ENCODE measurements at regions not wholly inside any gene's neighbourhood (a gene's known extent, or its start where the extent isn't known, plus 50 kb on each side); places are given as distances from the start of the nearest gene placed in this dataset.

DNA sequence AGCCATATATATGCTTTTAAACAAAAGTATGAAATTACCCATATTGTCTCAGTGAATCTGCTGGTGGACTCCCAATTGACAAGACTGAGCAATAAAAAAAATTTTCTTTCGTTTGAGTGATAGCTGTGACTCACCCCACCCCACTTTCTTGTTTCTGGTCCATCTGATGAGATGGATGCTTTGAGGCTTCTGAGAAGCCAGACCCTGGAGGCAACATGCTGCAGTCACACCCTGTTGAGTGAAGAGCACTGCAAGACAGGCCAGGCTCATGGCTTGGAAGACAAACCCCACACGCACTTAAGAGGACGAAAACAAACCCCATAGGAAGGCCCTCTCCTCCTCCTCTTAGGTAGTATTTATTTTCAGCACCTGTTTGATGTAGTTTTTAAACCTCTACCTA lies 276.0 kb upstream of the TTC14 start:
- no peak overlapping the region for H3K4me3 ChIP-seq (ENCODE audit: low read length)
- H3K27me3 ChIP-seq (ENCODE audit: control insufficient read depth, insufficient read depth, low read length) = no peaks in the 10 kb centered on the region
- H3K27ac ChIP-seq (ENCODE audit: low read length) = no peak overlapping the region
- no peaks in the 10 kb centered on the region for H3K36me3 ChIP-seq (ENCODE audit: control insufficient read depth, insufficient read depth, low read length)
- no peaks in the 10 kb centered on the region for H3K9me3 ChIP-seq (replicated peaks; ENCODE audit: control insufficient read depth, low read depth, low read length)
- H3K4me1 ChIP-seq (ENCODE audit: control insufficient read depth, insufficient read depth, low read length) = no peaks in the 10 kb centered on the region
- no CpG with 5 or more reads among the region's 3 CpGs for WGBS (ENCODE audit: insufficient coverage)
- no peak for DNase-seq

DNA sequence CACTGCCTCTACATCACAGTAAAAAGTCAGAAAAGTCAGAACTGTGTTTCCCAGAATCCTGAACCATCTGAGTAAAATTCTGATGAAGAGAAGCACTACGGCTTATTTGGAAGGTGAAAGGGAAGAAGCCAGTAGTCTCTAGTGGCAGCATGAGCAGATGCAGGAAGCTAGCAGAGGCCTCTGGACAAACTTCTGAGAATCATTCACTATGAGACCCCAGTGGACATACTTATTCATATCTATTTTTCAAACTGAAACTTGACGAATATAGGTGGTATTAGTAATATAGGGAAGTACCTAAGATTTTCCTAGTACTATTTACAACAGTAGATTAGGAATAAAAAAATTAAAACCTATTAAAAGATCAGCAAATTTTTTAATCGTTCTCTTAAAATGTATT lies 272.8 kb upstream of the TTC14 start:
- Histone ChIP-seq H3K27ac (ENCODE audit: low read length) (no peak overlapping the region), H3K4me1 (ENCODE audit: control insufficient read depth, insufficient read depth, low read length) (no peaks in the 10 kb centered on the region), H3K9me3 (replicated peaks; ENCODE audit: control insufficient read depth, low read depth, low read length) (no peaks in the 10 kb centered on the region), H3K36me3 (ENCODE audit: control insufficient read depth, insufficient read depth, low read length) (no peaks in the 10 kb centered on the region), H3K27me3 (ENCODE audit: control insufficient read depth, insufficient read depth, low read length) (no peaks in the 10 kb centered on the region), H3K4me3 (ENCODE audit: low read length) (no peak overlapping the region)
- no CpG with 5 or more reads among the region's 3 CpGs for WGBS (ENCODE audit: insufficient coverage)
- DNase-seq = no peak

DNA sequence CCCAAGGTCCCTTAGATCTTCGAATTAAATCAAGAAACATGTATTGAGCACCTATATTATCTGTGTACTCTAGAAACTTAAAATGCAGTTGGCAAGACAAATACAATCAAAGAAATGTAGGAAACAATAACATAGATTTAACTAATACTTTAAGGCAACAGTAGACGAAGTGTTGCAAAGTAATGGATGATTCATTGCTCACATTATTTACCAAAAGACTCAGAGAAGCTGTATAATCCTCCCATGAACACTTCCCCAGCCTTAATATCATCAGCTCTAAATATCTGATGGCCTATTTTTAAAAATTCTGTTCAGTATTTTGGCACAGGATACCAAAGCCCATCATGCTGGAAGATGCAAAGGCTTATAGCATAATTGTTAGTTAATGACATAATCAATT lies 272.1 kb upstream of the TTC14 start:
- DNase-seq = no peak
- no peaks in the 10 kb centered on the region for H3K36me3 ChIP-seq (ENCODE audit: control insufficient read depth, insufficient read depth, low read length)
- H3K9me3 ChIP-seq (replicated peaks; ENCODE audit: control insufficient read depth, low read depth, low read length) = no peaks in the 10 kb centered on the region
- H3K4me1 ChIP-seq (ENCODE audit: control insufficient read depth, insufficient read depth, low read length) = no peaks in the 10 kb centered on the region
- H3K27me3 ChIP-seq (ENCODE audit: control insufficient read depth, insufficient read depth, low read length) = no peaks in the 10 kb centered on the region
- no CpG with 5 or more reads among the region's 2 CpGs for WGBS (ENCODE audit: insufficient coverage)
- H3K4me3 ChIP-seq (ENCODE audit: low read length) = no peak overlapping the region
- H3K27ac ChIP-seq (ENCODE audit: low read length) = no peak overlapping the region

DNA sequence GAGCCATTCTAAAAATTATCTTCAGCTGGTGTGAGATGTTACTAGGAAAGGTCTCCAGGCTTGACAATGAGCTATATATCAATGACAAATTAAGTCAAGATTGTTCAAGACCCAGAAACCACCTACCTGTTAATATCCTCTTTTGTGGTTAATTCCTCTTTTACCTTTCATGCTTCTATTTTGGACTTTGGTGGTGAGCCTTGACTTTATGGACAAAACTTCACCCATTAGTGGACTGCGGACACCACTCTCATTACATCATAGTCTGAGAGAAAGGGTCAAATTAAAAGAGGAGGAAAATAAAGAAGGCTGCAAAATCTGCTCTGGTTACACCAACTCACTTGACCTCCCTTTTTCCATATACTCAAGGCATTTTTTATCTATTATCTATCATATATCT lies 271.5 kb upstream of the TTC14 start:
- no peaks in the 10 kb centered on the region for H3K4me1 ChIP-seq (ENCODE audit: control insufficient read depth, insufficient read depth, low read length)
- DNase-seq = no peak
- H3K4me3 ChIP-seq (ENCODE audit: low read length) = no peak overlapping the region
- no CpG with 5 or more reads among the region's 1 CpG for WGBS (ENCODE audit: insufficient coverage)
- H3K36me3 ChIP-seq (ENCODE audit: control insufficient read depth, insufficient read depth, low read length) = no peaks in the 10 kb centered on the region
- no peak overlapping the region for H3K27ac ChIP-seq (ENCODE audit: low read length)
- H3K27me3 ChIP-seq (ENCODE audit: control insufficient read depth, insufficient read depth, low read length) = no peaks in the 10 kb centered on the region
- H3K9me3 ChIP-seq (replicated peaks; ENCODE audit: control insufficient read depth, low read depth, low read length) = no peaks in the 10 kb centered on the region

DNA sequence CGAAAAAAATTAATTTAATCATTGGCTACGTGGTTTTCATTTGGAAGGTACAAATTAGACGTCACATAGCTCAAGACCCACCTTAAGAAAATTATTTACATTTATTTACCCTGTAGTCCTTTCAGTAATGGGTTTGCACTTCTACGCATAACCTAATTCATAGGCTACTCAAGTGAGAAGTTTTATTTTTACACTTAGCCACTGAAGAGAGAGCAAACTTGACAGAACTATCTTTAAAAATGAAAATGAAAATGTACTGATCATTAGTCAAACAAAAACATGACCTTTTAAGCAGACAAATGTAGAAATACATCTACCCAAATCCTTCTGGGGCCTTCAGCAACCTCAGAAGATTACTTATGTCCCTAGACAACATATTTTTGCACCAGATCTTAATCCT lies 269.4 kb upstream of the TTC14 start:
- no peak overlapping the region for H3K27ac ChIP-seq (ENCODE audit: low read length)
- DNase-seq = no peak
- H3K36me3 ChIP-seq (ENCODE audit: control insufficient read depth, insufficient read depth, low read length) = no peaks in the 10 kb centered on the region
- no peaks in the 10 kb centered on the region for H3K27me3 ChIP-seq (ENCODE audit: control insufficient read depth, insufficient read depth, low read length)
- WGBS (ENCODE audit: insufficient coverage) = no CpG with 5 or more reads among the region's 4 CpGs
- no peak overlapping the region for H3K4me3 ChIP-seq (ENCODE audit: low read length)
- H3K4me1 ChIP-seq (ENCODE audit: control insufficient read depth, insufficient read depth, low read length) = no peaks in the 10 kb centered on the region
- H3K9me3 ChIP-seq (replicated peaks; ENCODE audit: control insufficient read depth, low read depth, low read length) = no peaks in the 10 kb centered on the region

DNA sequence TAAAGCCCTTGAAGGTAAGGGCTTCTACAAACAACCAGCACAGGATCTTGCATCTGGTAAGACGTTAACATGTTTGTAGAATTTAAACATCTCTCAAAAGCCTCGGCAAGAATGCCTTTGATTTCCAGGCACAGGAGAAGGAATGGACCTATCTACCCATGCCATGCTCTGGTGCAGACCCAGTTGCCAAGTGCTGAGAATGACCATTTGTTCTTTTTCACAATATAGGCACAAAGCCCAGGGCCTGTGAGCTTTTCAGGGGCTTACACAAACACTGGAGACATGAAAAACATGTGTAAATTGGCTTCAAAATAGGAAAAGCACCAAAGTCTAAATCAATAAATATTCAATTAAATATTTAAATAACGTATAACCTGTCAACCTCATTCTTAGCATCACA lies 266.9 kb upstream of the TTC14 start:
- no peak for DNase-seq
- 70% methylated on average over 2 of the region's 3 CpGs for WGBS (ENCODE audit: insufficient coverage)
- no peaks in the 10 kb centered on the region for H3K4me1 ChIP-seq (ENCODE audit: control insufficient read depth, insufficient read depth, low read length)
- no peaks in the 10 kb centered on the region for H3K27me3 ChIP-seq (ENCODE audit: control insufficient read depth, insufficient read depth, low read length)
- H3K36me3 ChIP-seq (ENCODE audit: control insufficient read depth, insufficient read depth, low read length) = no peaks in the 10 kb centered on the region
- no peaks in the 10 kb centered on the region for H3K9me3 ChIP-seq (replicated peaks; ENCODE audit: control insufficient read depth, low read depth, low read length)
- H3K27ac ChIP-seq (ENCODE audit: low read length) = no peak overlapping the region
- H3K4me3 ChIP-seq (ENCODE audit: low read length) = no peak overlapping the region

DNA sequence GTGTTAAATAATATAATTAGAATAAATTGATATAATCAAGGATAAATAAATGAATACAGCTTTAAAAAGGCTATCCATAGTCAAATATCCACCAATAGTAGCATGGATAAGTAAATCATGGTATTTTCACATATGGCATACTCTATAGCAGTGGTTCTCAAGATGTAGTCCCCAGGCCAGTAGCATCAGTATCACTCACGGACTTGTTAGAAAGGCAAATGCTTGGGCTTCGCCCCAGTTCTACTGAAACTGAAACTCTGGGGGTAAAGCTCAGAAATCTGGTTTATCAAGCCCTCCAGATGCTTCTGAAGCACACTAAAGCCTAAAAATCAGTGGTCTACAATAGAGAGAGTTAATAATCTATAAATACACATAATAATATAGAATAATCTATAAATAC lies 261.6 kb upstream of the TTC14 start:
- Histone ChIP-seq H3K4me3 (ENCODE audit: low read length) (no peak overlapping the region), H3K4me1 (ENCODE audit: control insufficient read depth, insufficient read depth, low read length) (no peaks in the 10 kb centered on the region), H3K27me3 (ENCODE audit: control insufficient read depth, insufficient read depth, low read length) (no peaks in the 10 kb centered on the region), H3K9me3 (replicated peaks; ENCODE audit: control insufficient read depth, low read depth, low read length) (no peaks in the 10 kb centered on the region), H3K36me3 (ENCODE audit: control insufficient read depth, insufficient read depth, low read length) (no peaks in the 10 kb centered on the region), H3K27ac (ENCODE audit: low read length) (no peak overlapping the region)
- no peak for DNase-seq
- 92% methylated on average over 2 of the region's 2 CpGs for WGBS (ENCODE audit: insufficient coverage)

DNA sequence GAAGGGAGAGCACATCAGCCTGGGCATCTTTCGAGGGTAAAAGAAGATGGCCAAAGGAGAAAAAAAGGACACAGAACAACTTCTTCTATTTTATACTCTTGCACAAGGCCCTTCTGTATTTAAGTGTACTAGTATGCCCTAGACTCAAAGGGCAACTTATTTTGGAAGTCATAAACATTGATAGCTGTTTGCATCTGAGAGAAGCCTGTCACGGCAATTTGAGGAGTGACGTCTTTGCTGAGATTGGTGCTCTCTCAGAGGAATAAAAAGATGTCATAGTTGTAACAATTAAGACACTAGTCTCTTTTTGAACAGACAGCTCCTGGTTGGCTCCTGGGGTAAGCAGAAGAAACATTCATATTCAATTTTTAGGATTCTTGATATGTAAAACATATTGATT lies 260.4 kb upstream of the TTC14 start:
- H3K4me1 ChIP-seq (ENCODE audit: control insufficient read depth, insufficient read depth, low read length) = no peaks in the 10 kb centered on the region
- WGBS (ENCODE audit: insufficient coverage) = 80% methylated on average over 1 of the region's 3 CpGs
- no peak overlapping the region for H3K4me3 ChIP-seq (ENCODE audit: low read length)
- no peaks in the 10 kb centered on the region for H3K27me3 ChIP-seq (ENCODE audit: control insufficient read depth, insufficient read depth, low read length)
- H3K36me3 ChIP-seq (ENCODE audit: control insufficient read depth, insufficient read depth, low read length) = no peaks in the 10 kb centered on the region
- DNase-seq = no peak
- H3K27ac ChIP-seq (ENCODE audit: low read length) = no peak overlapping the region
- H3K9me3 ChIP-seq (replicated peaks; ENCODE audit: control insufficient read depth, low read depth, low read length) = no peaks in the 10 kb centered on the region

DNA sequence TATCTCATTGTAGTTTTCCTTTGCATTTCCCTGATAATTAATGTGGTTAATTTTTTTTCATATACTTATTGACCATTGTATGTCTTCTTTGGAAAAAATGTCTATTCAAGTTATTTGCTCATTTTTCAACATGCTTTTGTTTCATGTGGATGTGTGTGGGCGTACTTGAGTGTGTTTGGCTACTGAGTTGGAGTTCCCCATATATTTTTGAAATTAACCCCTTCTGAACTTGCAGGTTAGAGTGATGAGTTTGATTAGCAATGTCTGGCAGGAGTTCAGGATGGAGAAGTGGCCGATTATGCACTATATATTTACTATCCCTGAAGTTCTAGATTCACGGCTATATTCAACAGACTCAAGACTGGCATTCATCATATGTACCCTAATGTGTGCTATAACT lies 250.4 kb upstream of the TTC14 start:
- no peaks in the 10 kb centered on the region for H3K36me3 ChIP-seq (ENCODE audit: control insufficient read depth, insufficient read depth, low read length)
- H3K27me3 ChIP-seq (ENCODE audit: control insufficient read depth, insufficient read depth, low read length) = no peaks in the 10 kb centered on the region
- no peak overlapping the region for H3K27ac ChIP-seq (ENCODE audit: low read length)
- H3K9me3 ChIP-seq (replicated peaks; ENCODE audit: control insufficient read depth, low read depth, low read length) = no peaks in the 10 kb centered on the region
- no CpG with 5 or more reads among the region's 3 CpGs for WGBS (ENCODE audit: insufficient coverage)
- no peaks in the 10 kb centered on the region for H3K4me1 ChIP-seq (ENCODE audit: control insufficient read depth, insufficient read depth, low read length)
- no peak overlapping the region for H3K4me3 ChIP-seq (ENCODE audit: low read length)
- no peak for DNase-seq

DNA sequence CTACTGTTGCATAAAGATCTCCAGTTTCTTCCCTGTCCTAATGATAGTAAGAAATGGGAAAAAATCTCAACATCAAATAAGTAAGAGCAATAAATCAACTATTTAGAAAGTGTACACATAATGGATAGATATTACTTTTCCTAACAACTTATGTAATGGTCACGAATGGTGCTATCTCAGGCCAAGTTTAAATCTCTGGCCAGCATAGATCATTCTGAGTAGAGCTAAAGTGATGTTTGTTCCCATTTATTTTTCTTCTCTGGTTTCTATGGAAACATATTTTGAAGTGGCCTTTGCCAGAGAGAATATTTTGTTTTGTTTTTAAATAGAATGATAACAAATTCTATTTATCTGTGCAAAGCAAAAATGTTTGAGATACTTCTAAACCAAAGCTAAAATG lies 249.7 kb upstream of the TTC14 start:
- H3K9me3 ChIP-seq (replicated peaks; ENCODE audit: control insufficient read depth, low read depth, low read length) = no peaks in the 10 kb centered on the region
- H3K27me3 ChIP-seq (ENCODE audit: control insufficient read depth, insufficient read depth, low read length) = no peaks in the 10 kb centered on the region
- no peaks in the 10 kb centered on the region for H3K36me3 ChIP-seq (ENCODE audit: control insufficient read depth, insufficient read depth, low read length)
- no peak overlapping the region for H3K27ac ChIP-seq (ENCODE audit: low read length)
- DNase-seq = peak; percentile 40
- no peak overlapping the region for H3K4me3 ChIP-seq (ENCODE audit: low read length)
- WGBS (ENCODE audit: insufficient coverage) = no CpG with 5 or more reads among the region's 1 CpG
- H3K4me1 ChIP-seq (ENCODE audit: control insufficient read depth, insufficient read depth, low read length) = no peaks in the 10 kb centered on the region

DNA sequence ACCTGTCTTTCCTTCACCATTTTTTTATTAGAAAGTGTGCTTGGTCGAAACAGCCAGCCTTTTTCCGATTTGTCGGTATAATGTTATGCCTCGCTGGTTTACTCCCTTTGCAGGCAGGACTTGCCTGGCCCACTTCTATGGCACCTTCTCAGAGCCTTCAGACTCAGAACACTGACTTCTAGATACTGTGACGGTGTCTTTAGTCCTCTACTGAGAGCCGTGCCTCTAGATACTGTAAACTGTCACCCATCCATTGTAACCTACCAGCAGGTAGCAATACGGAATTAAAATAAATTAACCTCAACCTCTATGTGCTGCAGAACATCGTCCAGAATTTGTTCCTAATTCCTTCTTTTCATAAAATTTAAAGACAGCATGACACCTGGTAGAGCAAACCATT lies 247.7 kb upstream of the TTC14 start:
- Histone ChIP-seq H3K27ac (ENCODE audit: low read length) (no peak overlapping the region), H3K4me3 (ENCODE audit: low read length) (no peak overlapping the region), H3K4me1 (ENCODE audit: control insufficient read depth, insufficient read depth, low read length) (no peaks in the 10 kb centered on the region), H3K36me3 (ENCODE audit: control insufficient read depth, insufficient read depth, low read length) (no peaks in the 10 kb centered on the region), H3K9me3 (replicated peaks; ENCODE audit: control insufficient read depth, low read depth, low read length) (no peaks in the 10 kb centered on the region), H3K27me3 (ENCODE audit: control insufficient read depth, insufficient read depth, low read length) (no peaks in the 10 kb centered on the region)
- 87% methylated on average over 7 of the region's 8 CpGs for WGBS (ENCODE audit: insufficient coverage)
- no peak for DNase-seq

All from muscle of leg (tissue), 3 donors.